Skeletal muscle satellite cell (primary cell): ENCODE measurements at regions not wholly inside any gene's neighbourhood (a gene's known extent, or its start where the extent isn't known, plus 50 kb on each side); places are given as distances from the start of the nearest gene placed in this dataset.
A peak's percentile ranks its signal among the peaks of the same experiment; 100 is the strongest.

Experiments used
- H3K27me3 ChIP-seq: 2 replicates; pipeline ENCODE4 v1.7.0; 2013; ENCODE audit warnings: low read length; ENCODE audit not compliant: control insufficient read depth, insufficient read depth
- H3K36me3 ChIP-seq: 2 replicates; pipeline ENCODE4 v1.7.0; 2013; ENCODE audit warnings: mild to moderate bottlenecking, control low read depth, low read length; ENCODE audit not compliant: insufficient read depth
- H3K4me1 ChIP-seq: 2 replicates; pipeline ENCODE4 v1.7.0; 2013; ENCODE audit warnings: low read length; ENCODE audit not compliant: control insufficient read depth, insufficient read depth
- H3K4me2 ChIP-seq: 2 replicates; pipeline ENCODE4 v1.7.0; 2013; ENCODE audit warnings: mild to moderate bottlenecking, low read length
- H3K4me3 ChIP-seq: 2 replicates; pipeline ENCODE4 v1.7.0; 2013; ENCODE audit warnings: low read length
- H3K9ac ChIP-seq: 2 replicates; pipeline ENCODE4 v1.7.0; 2013; ENCODE audit warnings: mild to moderate bottlenecking, low read depth, low read length, moderate library complexity
- H3K9me3 ChIP-seq: replicated peaks from 2 replicates; pipeline ENCODE4 v1.7.0; 2013; ENCODE audit warnings: mild to moderate bottlenecking, control low read depth, low read length

- H3K27me3 ChIP-seq = no peaks in the 10 kb centered on the region
- no peak overlapping the region for H3K4me3 ChIP-seq
- H3K36me3 ChIP-seq = no peaks in the 10 kb centered on the region
- no peak overlapping the region for H3K9ac ChIP-seq
- no peaks in the 10 kb centered on the region for H3K9me3 ChIP-seq
- no peaks in the 10 kb centered on the region for H3K4me1 ChIP-seq
- H3K4me2 ChIP-seq = no peak overlapping the region
These were observed 216.4 kb downstream of the LPIN1 start for GRCh38 chr2:11962707-11963328.

GRCh38 chr2:11963966-11964365, 217.5 kb downstream of the LPIN1 start:
- Histone ChIP-seq H3K4me3 (no peak overlapping the region), H3K9ac (no peak overlapping the region), H3K4me2 (no peak overlapping the region), H3K27me3 (no peaks in the 10 kb centered on the region), H3K4me1 (no peaks in the 10 kb centered on the region), H3K36me3 (no peaks in the 10 kb centered on the region), H3K9me3 (no peaks in the 10 kb centered on the region)

GRCh38 chr2:11967946-11968465, 221.6 kb downstream of the LPIN1 start:
- no peak overlapping the region for H3K9ac ChIP-seq
- H3K36me3 ChIP-seq = no peaks in the 10 kb centered on the region
- H3K4me3 ChIP-seq = no peak overlapping the region
- no peak overlapping the region for H3K4me2 ChIP-seq
- no peaks in the 10 kb centered on the region for H3K27me3 ChIP-seq
- H3K9me3 ChIP-seq = no peaks in the 10 kb centered on the region
- H3K4me1 ChIP-seq = no peaks in the 10 kb centered on the region

GRCh38 chr2:11968521-11968920, 222.1 kb downstream of the LPIN1 start:
- no peak overlapping the region for H3K4me3 ChIP-seq
- H3K36me3 ChIP-seq = no peaks in the 10 kb centered on the region
- H3K27me3 ChIP-seq = no peaks in the 10 kb centered on the region
- no peaks in the 10 kb centered on the region for H3K4me1 ChIP-seq
- no peaks in the 10 kb centered on the region for H3K9me3 ChIP-seq
- no peak overlapping the region for H3K9ac ChIP-seq
- H3K4me2 ChIP-seq = no peak overlapping the region

GRCh38 chr2:11969774-11970173, 223.3 kb downstream of the LPIN1 start:
- no peaks in the 10 kb centered on the region for H3K27me3 ChIP-seq
- H3K9me3 ChIP-seq = no peaks in the 10 kb centered on the region
- H3K4me2 ChIP-seq = no peak overlapping the region

GRCh38 chr2:11974573-11974972, 228.1 kb downstream of the LPIN1 start:
- no peak overlapping the region for H3K4me2 ChIP-seq
- no peaks in the 10 kb centered on the region for H3K4me1 ChIP-seq
- H3K36me3 ChIP-seq = no peaks in the 10 kb centered on the region
- no peak overlapping the region for H3K9ac ChIP-seq
- H3K4me3 ChIP-seq = no peak overlapping the region
- no peaks in the 10 kb centered on the region for H3K9me3 ChIP-seq
- H3K27me3 ChIP-seq = no peaks in the 10 kb centered on the region

More at GRCh38 chr2:11969774-11970173, 223.3 kb downstream of the LPIN1 start:
- Histone ChIP-seq H3K4me1 (no peaks in the 10 kb centered on the region), H3K36me3 (no peaks in the 10 kb centered on the region), H3K9ac (no peak overlapping the region), H3K4me3 (no peak overlapping the region)

- Histone ChIP-seq H3K9ac (no peak overlapping the region), H3K4me2 (no peak overlapping the region), H3K27me3 (no peaks in the 10 kb centered on the region), H3K4me3 (no peak overlapping the region), H3K9me3 (no peaks in the 10 kb centered on the region), H3K4me1 (no peaks in the 10 kb centered on the region), H3K36me3 (no peaks in the 10 kb centered on the region)
These were observed 228.9 kb downstream of the LPIN1 start for GRCh38 chr2:11975373-11975772.

- Histone ChIP-seq H3K9me3 (no peaks in the 10 kb centered on the region), H3K4me1 (peaks cover 6% of the 10 kb centered on the region), H3K4me3 (no peak overlapping the region), H3K36me3 (no peaks in the 10 kb centered on the region), H3K4me2 (no peak overlapping the region), H3K9ac (no peak overlapping the region), H3K27me3 (no peaks in the 10 kb centered on the region)
These were observed 229.6 kb downstream of the LPIN1 start for GRCh38 chr2:11976073-11976472.

GRCh38 chr2:11977766-11978524, 231.5 kb downstream of the LPIN1 start:
- H3K27me3 ChIP-seq = no peaks in the 10 kb centered on the region
- peaks cover 8% of the 10 kb centered on the region for H3K4me1 ChIP-seq
- H3K4me3 ChIP-seq = no peak overlapping the region
- H3K9ac ChIP-seq = no peak overlapping the region
- H3K9me3 ChIP-seq = no peaks in the 10 kb centered on the region
- H3K4me2 ChIP-seq = no peak overlapping the region
- H3K36me3 ChIP-seq = no peaks in the 10 kb centered on the region

GRCh38 chr2:11980809-11981208, 234.4 kb downstream of the LPIN1 start:
- Histone ChIP-seq H3K4me2 (peak overlapping the region; percentile 58), H3K4me1 (peaks cover 8% of the 10 kb centered on the region), H3K9ac (no peak overlapping the region), H3K27me3 (peaks cover 14% of the 10 kb centered on the region), H3K36me3 (no peaks in the 10 kb centered on the region), H3K9me3 (no peaks in the 10 kb centered on the region), H3K4me3 (no peak overlapping the region)

GRCh38 chr2:11983401-11983800, 237.0 kb downstream of the LPIN1 start:
- Histone ChIP-seq H3K4me1 (peaks cover 8% of the 10 kb centered on the region), H3K27me3 (peaks cover 14% of the 10 kb centered on the region), H3K9me3 (no peaks in the 10 kb centered on the region), H3K4me3 (no peak overlapping the region), H3K36me3 (no peaks in the 10 kb centered on the region), H3K4me2 (no peak overlapping the region), H3K9ac (no peak overlapping the region)

- H3K9me3 ChIP-seq = no peaks in the 10 kb centered on the region
- no peaks in the 10 kb centered on the region for H3K36me3 ChIP-seq
- H3K4me2 ChIP-seq = no peak overlapping the region
- H3K27me3 ChIP-seq = peaks cover 14% of the 10 kb centered on the region
- no peak overlapping the region for H3K9ac ChIP-seq
- H3K4me3 ChIP-seq = no peak overlapping the region
- H3K4me1 ChIP-seq = peaks cover 8% of the 10 kb centered on the region
These were observed 237.4 kb downstream of the LPIN1 start for GRCh38 chr2:11983870-11984269.
